GM13976 (cell line): ENCODE measurements at regions not wholly inside any gene's neighbourhood (a gene's known extent, or its start where the extent isn't known, plus 50 kb on each side); places are given as distances from the start of the nearest gene placed in this dataset.

Experiments
- DNase-seq: peaks from one replicate; pipeline ENCODE4 v3.0.0; 2012; ENCODE audit warnings: low spot score
- in situ Hi-C: fragments of 300-500 bp; cut with MboI; formaldehyde crosslinking; loops from one replicate; pipeline ENCODE4 v1.12.0; 2022; ENCODE audit warnings: low sequenced_read_pairs, mixed read lengths, inconsistent platforms; ENCODE audit not compliant: unreplicated experiment
- TF ChIP-seq, protein P1 (sequence below): IDR thresholded peaks from 2 replicates; pipeline ENCODE4 v1.5.1; 2012; ENCODE audit warnings: borderline replicate concordance, mild to moderate bottlenecking; ENCODE audit not compliant: insufficient read depth; ENCODE audit errors: extremely low read depth, missing control alignments, control extremely low read depth

DNA sequence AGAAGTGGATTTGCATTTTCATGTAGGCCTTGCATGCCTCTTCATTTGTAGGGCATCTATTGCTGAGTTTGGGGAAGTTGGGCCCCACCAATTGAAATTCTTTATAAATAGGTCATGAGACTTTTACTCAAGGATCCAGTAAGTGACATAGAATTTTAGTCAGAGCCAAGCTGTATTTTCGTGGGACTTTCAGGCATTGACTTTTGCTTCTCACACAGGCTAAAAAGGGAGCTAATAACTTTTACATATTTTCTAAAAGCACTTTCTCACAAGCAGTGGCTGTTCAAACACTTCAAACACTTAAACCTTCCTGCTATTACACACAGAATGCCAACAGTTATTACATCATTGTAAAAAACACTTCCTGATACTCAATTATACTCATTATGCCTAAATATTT is 260.5 kb downstream of the MSRB3 start:
- no peak for DNase-seq
- TF ChIP-seq, protein P1, sequence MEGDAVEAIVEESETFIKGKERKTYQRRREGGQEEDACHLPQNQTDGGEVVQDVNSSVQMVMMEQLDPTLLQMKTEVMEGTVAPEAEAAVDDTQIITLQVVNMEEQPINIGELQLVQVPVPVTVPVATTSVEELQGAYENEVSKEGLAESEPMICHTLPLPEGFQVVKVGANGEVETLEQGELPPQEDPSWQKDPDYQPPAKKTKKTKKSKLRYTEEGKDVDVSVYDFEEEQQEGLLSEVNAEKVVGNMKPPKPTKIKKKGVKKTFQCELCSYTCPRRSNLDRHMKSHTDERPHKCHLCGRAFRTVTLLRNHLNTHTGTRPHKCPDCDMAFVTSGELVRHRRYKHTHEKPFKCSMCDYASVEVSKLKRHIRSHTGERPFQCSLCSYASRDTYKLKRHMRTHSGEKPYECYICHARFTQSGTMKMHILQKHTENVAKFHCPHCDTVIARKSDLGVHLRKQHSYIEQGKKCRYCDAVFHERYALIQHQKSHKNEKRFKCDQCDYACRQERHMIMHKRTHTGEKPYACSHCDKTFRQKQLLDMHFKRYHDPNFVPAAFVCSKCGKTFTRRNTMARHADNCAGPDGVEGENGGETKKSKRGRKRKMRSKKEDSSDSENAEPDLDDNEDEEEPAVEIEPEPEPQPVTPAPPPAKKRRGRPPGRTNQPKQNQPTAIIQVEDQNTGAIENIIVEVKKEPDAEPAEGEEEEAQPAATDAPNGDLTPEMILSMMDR, result no peak
- in situ Hi-C loops, result no loop called here

DNA sequence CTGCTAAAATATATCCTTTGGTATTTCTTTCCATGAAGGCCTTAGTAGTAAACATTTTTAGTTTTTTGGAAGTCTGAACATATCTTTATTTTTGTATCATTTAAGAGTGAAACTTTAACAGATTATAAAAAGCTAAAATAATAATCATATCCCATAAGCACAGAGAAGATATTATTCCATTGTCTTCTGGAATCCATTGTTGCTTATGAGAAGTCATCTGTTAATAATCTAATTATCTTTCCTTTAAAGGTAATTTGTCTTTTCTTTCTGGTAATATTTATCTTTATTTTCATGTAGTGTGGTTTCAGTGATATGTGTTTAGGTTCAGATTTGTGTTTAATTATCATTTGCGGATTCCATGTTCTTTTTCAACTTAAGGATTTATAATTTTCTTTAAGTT is 261.7 kb downstream of the MSRB3 start:
- no peak for DNase-seq
- in situ Hi-C loops, result no loop called here

DNA sequence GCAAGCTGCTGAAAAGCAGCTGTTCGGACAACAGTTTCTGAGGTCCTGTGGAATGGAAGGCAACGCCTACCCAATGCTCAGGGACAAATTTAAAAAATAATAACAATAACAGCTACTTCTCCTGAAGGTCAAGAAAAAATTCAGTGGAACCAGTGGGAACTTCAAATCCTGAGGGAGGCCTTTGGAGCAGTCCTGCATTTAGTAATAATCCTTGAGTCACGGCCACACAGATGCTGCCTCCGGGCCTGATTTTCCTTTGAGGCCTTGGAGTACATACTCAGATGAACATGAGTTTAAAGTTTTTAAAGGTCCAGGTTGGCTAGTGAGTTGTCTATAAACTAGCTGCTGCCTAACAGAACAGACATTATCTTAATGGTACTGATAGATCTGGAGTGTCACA is 268.0 kb downstream of the MSRB3 start:
- in situ Hi-C loops, result no loop called here
- TF ChIP-seq, protein P1, result no peak

More for the DNA sequence above, 261.7 kb downstream of the MSRB3 start:
- TF ChIP-seq, protein P1, result no peak

DNA sequence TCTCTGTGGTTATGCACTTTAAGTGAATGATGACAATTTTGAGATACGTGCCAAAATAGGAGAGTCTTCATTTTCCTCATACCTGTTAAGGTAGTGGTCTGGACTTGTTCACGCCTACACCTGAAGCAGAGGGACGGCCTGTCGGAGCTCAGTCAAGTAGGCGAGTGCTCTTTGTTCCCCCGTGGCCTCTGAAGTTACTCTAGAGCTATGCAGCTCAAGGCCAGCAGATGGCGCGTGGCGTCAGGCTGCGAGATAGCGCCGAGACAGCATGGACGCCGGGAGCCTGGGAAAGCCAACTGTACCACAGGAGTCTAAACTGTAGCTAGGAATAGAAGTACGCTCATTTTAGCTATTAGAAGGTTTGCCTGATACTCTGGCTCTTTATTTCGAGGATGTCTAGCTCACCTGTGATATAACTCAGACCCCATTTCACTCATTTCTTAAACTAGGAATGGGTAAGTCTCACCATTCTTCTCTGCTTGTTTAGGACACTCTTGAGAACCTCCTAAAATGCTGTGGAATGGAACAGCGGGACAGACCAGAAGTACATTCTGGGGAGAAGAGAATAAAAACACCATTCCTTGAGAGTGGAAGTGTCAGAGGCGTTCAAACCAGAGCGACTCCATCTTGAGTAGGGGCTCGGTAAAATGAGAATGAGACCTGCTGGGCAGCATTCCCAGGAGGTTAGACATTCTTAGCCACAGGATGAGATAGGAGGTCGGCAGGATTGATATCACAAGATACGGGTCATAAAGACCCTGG is 267.4 kb upstream of the HMGA2 start:
- in situ Hi-C loops, result no loop called here
- peak; percentile 83 for DNase-seq
- TF ChIP-seq, protein P1, result peak; percentile 96

More for the DNA sequence above, 268.0 kb downstream of the MSRB3 start:
- no peak for DNase-seq

DNA sequence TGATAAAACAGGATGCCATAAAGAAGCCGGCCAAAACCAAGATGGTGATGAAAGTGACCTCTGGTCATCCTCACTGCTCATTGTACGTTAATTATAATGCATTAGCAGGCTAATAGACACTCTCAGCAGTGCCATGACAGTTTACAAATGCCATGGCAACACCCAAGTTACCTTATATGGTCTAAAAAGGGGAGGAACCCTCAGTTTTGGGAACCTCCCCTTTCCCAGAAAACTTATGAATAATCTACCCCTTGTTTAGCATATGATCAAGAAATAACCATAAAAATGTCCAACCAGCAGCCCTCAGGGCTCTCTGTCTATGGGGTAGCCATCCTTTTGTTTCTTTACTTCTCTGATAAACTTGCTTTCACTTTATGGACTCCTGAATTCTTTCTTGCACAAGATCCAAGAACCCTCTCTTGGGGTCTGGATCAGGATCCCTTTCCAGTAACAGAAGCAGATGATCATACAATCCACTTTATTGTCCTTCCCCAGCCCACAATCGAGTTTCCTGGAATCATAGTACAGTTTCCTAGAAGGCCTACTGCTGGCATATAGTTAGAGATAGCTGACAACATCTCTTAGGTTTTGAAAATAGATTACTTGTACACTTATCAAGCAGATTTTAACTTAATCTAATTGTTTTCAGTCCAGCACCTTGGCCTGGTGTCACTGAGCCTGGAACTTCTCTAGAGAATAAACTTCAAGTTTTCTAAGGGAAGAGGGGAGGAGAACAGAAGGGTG is 266.7 kb upstream of the HMGA2 start:
- in situ Hi-C loops, result no loop called here
- no peak for DNase-seq
- TF ChIP-seq, protein P1, result no peak

DNA sequence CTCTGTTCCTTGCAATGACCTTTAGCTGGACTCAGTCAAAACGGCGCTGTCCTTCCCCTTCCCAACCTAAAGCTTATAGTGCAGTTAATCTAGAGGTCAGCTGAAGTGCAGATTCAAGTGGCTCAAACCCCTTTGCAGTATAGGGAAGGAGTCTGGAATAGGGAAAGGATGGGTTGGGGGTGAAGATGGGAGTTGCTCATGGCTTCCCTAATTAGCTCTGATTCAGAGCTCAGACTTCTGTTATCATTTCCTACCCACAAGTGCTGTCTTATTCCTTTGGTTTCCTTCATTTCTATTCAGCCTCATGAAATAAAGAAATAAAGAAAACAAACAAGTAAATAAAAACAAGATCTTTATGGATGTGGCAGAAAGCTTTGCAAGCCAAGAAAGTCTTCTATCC is 264.0 kb upstream of the HMGA2 start:
- in situ Hi-C loops, result no loop called here
- TF ChIP-seq, protein P1, result no peak
- DNase-seq, result no peak
